HG02759 (cell line): ENCODE measurements at regions not wholly inside any gene's neighbourhood (a gene's known extent, or its start where the extent isn't known, plus 50 kb on each side); places are given as distances from the start of the nearest gene placed in this dataset.

Experiments used
- ATAC-seq: cut with Tn5 transposase; IDR thresholded peaks from one replicate; pipeline ENCODE4 v1.9.1; 2021; ENCODE audit warnings: mild to moderate bottlenecking, moderate library complexity; ENCODE audit not compliant: unreplicated experiment

- no peak for ATAC-seq
Measured at GRCh38 chr5:89443508-89443907, 560.5 kb upstream of the MEF2C start.

- no peak for ATAC-seq
Measured at GRCh38 chr5:89441965-89442364, 559.0 kb upstream of the MEF2C start.

- no peak for ATAC-seq
Measured at GRCh38 chr5:89440670-89441069, 557.7 kb upstream of the MEF2C start.

GRCh38 chr5:89437450-89438435, 554.8 kb upstream of the MEF2C start:
- ATAC-seq = no peak

- no peak for ATAC-seq
Measured at GRCh38 chr5:89436464-89436863, 553.5 kb upstream of the MEF2C start.

- peak; percentile 86 for ATAC-seq
Measured at GRCh38 chr5:89435347-89435746, 552.4 kb upstream of the MEF2C start.

GRCh38 chr5:89428624-89429023, 545.6 kb upstream of the MEF2C start:
- no peak for ATAC-seq

GRCh38 chr5:89425062-89425461, 542.1 kb upstream of the MEF2C start:
- ATAC-seq = no peak

- no peak for ATAC-seq
Measured at GRCh38 chr5:89421035-89421434, 538.1 kb upstream of the MEF2C start.

- ATAC-seq = no peak
Measured at GRCh38 chr5:89418407-89419085, 535.6 kb upstream of the MEF2C start.

GRCh38 chr5:89417990-89418389, 535.0 kb upstream of the MEF2C start:
- ATAC-seq = no peak

GRCh38 chr5:89417515-89417914, 534.5 kb upstream of the MEF2C start:
- ATAC-seq = no peak

- no peak for ATAC-seq
Measured at GRCh38 chr5:89411891-89412290, 528.9 kb upstream of the MEF2C start.

GRCh38 chr5:89407054-89407453, 524.1 kb upstream of the MEF2C start:
- ATAC-seq = no peak

- ATAC-seq = no peak
Measured at GRCh38 chr5:89401659-89402058, 518.7 kb upstream of the MEF2C start.

- no peak for ATAC-seq
Measured at GRCh38 chr5:89401012-89401411, 518.0 kb upstream of the MEF2C start.

GRCh38 chr5:89399548-89399947, 516.6 kb upstream of the MEF2C start:
- ATAC-seq = no peak

GRCh38 chr5:89397096-89397495, 514.1 kb upstream of the MEF2C start:
- ATAC-seq = peak; percentile 80

- peak; percentile 56 for ATAC-seq
Measured at GRCh38 chr5:89396278-89396954, 513.4 kb upstream of the MEF2C start.

GRCh38 chr5:89395111-89395510, 512.1 kb upstream of the MEF2C start:
- ATAC-seq = no peak

- ATAC-seq = no peak
Measured at GRCh38 chr5:89388872-89389271, 505.9 kb upstream of the MEF2C start.
